Activated B cell treated with CpG ODN at 0.5 μM for 24 hours (primary cell): ENCODE measurements at regions not wholly inside any gene's neighbourhood (a gene's known extent, or its start where the extent isn't known, plus 50 kb on each side); places are given as distances from the start of the nearest gene placed in this dataset.

Experiments
- ATAC-seq: fragments of 200-7000 bp; cut with Tn5 transposase; one replicate; pipeline ENCODE4 v1.10.0; 2021; ENCODE audit warnings: low read depth, mild to moderate bottlenecking, moderate library complexity
- CTCF ChIA-PET: fragments of 350-600 bp; sonication (Branson Sonifier 250); formaldehyde crosslinking; loops from one replicate; lab custom pipeline; 2021; ENCODE audit warnings: antibody characterized with exemption; lab: Charles Lee
- POLR2A ChIA-PET: fragments of 350-600 bp; sonication (Branson Sonifier 250); formaldehyde crosslinking; loops from one replicate; lab custom pipeline; 2021; ENCODE audit warnings: antibody characterized with exemption; lab: Charles Lee
- DNase-seq: peaks from one replicate; pipeline ENCODE4 v3.0.0; 2022
- H3K27ac Mint-ChIP-seq: one replicate; pipeline ENCODE4 v1.8.0; 2020; ENCODE audit warnings: mixed read lengths
- H3K27me3 Mint-ChIP-seq: one replicate; pipeline ENCODE4 v1.8.0; 2021; ENCODE audit warnings: mixed read lengths
- H3K36me3 Mint-ChIP-seq: one replicate; pipeline ENCODE4 v1.8.0; 2021; ENCODE audit warnings: low read depth, mixed read lengths
- H3K4me1 Mint-ChIP-seq: one replicate; pipeline ENCODE4 v1.8.0; 2021; ENCODE audit warnings: mixed read lengths
- H3K4me3 Mint-ChIP-seq: one replicate; pipeline ENCODE4 v1.8.0; 2020; ENCODE audit warnings: mild to moderate bottlenecking, mixed read lengths
- H3K9me3 Mint-ChIP-seq: one replicate; pipeline ENCODE4 v1.8.0; 2020; ENCODE audit warnings: mixed read lengths
- intact Hi-C: fragments of 100-400 bp; cut with micrococcal nuclease; formaldehyde crosslinking; loops from one replicate; pipeline ENCODE4 v1.15.1; 2024
- TF ChIP-seq, protein P1 (sequence below): fragments of 200-600 bp; IDR thresholded peaks from one replicate; pipeline ENCODE4 v1.8.0; 2022; ENCODE audit warnings: antibody characterized with exemption, mild to moderate bottlenecking

DNA sequence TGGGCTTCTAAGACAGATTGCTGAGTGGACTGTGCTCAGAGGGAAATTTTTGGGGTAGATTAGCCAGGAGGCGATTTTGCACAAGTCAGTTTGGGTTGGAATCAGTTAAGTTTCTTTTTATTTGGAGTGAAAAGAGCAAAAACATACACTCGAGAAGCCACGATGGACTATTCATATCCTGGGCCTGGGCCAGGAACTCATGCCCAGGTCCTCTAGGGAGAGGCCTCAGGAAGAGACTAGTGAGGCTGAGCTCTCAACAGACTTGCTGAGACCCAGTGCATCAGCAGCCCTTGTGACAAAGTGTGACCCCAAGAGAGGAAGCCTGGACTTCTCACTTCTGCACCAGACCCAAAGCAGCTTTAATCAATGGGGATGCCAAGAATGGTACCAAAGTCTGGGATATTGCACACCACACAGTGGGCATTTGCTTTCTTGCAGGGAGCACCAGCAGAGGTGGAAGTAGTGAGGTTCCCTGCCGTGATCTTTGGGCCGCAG is 61.6 kb upstream of the MAFB start:
- CTCF ChIA-PET, result no interaction called here
- H3K27me3 Mint-ChIP-seq, result peaks cover 14% of the 10 kb centered on the region
- no peaks in the 10 kb centered on the region for H3K36me3 Mint-ChIP-seq
- no peak overlapping the region for H3K27ac Mint-ChIP-seq
- POLR2A ChIA-PET, result no interaction called here
- no peaks in the 10 kb centered on the region for H3K4me1 Mint-ChIP-seq
- DNase-seq, result no peak
- H3K9me3 Mint-ChIP-seq, result no peaks in the 10 kb centered on the region
- H3K4me3 Mint-ChIP-seq, result no peak overlapping the region
- TF ChIP-seq, protein P1, sequence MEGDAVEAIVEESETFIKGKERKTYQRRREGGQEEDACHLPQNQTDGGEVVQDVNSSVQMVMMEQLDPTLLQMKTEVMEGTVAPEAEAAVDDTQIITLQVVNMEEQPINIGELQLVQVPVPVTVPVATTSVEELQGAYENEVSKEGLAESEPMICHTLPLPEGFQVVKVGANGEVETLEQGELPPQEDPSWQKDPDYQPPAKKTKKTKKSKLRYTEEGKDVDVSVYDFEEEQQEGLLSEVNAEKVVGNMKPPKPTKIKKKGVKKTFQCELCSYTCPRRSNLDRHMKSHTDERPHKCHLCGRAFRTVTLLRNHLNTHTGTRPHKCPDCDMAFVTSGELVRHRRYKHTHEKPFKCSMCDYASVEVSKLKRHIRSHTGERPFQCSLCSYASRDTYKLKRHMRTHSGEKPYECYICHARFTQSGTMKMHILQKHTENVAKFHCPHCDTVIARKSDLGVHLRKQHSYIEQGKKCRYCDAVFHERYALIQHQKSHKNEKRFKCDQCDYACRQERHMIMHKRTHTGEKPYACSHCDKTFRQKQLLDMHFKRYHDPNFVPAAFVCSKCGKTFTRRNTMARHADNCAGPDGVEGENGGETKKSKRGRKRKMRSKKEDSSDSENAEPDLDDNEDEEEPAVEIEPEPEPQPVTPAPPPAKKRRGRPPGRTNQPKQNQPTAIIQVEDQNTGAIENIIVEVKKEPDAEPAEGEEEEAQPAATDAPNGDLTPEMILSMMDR, result no peak
- intact Hi-C loops, result no loop called here
- ATAC-seq, result no peak

DNA sequence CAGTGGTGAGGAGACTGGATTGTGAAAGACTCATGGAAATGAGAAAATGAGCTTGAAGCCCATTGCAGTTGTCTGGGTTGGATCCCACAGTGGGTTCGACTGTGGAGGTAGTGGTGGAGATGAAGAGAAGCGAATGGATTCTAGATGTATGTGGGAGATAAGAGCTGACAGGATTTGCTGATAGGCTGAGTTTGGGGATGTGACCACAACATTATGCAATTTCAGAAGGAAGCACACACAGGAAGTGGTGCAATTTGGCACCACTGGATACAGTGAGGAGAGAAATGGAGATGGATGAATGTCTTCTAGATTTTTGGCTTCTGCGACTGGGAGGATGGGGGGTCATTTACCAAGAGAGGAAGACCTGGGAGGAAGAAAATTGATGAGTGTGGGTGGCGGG is 64.4 kb upstream of the MAFB start:
- H3K4me1 Mint-ChIP-seq, result no peaks in the 10 kb centered on the region
- no peak overlapping the region for H3K27ac Mint-ChIP-seq
- H3K27me3 Mint-ChIP-seq, result peaks cover 6% of the 10 kb centered on the region
- intact Hi-C loops, result no loop called here
- no peak for ATAC-seq
- ChIA-PET CTCF (no interaction called here), POLR2A (no interaction called here)
- H3K36me3 Mint-ChIP-seq, result no peaks in the 10 kb centered on the region
- no peak overlapping the region for H3K4me3 Mint-ChIP-seq
- DNase-seq, result no peak
- TF ChIP-seq, protein P1, result no peak
- H3K9me3 Mint-ChIP-seq, result no peaks in the 10 kb centered on the region

DNA sequence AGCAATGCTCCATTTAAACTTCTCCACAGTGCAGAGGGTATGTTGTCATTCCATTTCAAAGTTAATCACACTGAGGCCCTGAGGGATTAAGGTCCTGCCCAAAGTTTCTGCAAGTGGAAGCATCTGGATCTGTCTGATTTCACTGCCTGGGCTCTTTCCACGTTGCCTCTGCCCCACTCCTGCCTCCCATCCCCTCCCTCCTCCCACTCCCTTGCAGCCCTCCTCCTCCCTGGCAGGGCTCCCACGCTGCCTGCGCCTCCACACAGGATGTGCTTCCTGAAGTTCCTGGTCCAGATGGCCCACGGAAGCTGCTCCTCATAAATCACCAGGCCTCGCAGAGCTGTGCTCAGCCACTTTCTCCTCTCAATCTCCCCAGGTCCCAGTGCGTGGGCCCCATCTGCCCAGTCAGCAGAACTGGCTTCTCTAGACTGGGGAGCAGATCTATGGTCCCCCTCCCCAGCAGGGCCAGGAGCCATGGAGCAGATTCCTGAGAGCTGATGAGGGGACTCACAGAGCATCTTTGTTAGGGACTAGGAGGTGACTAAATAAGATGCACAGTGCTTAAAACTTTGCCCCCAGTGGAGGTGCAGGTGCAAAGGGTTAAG is 65.4 kb upstream of the MAFB start:
- intact Hi-C loops, result no loop called here
- TF ChIP-seq, protein P1, result no peak

DNA sequence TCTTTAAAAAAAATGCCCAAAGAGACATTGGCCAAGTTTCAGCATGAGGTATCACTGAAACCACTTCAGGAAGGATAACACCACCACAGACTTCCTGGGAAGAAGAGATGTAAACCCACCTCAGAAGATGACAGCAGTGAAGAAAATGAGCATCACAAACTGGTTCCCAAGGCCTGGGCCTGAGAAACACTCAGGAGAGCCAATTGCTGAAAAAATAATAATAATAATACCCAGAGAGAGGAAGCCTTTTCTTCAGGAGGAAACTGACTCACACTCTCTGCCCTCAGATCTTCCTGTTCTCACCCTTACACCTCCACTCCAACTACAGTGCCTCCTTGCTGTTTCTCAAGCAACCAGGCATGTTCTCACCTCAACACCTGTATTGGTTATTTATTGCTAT is 68.1 kb upstream of the MAFB start:
- Mint-ChIP-seq H3K36me3 (no peaks in the 10 kb centered on the region), H3K27me3 (peaks cover 4% of the 10 kb centered on the region), H3K9me3 (no peaks in the 10 kb centered on the region), H3K4me1 (no peaks in the 10 kb centered on the region), H3K27ac (no peak overlapping the region), H3K4me3 (no peak overlapping the region)
- ChIA-PET CTCF (no interaction called here), POLR2A (no interaction called here)
- DNase-seq, result no peak
- intact Hi-C loops, result no loop called here
- ATAC-seq, result no peak
- TF ChIP-seq, protein P1, result no peak

More for the DNA sequence above, 65.4 kb upstream of the MAFB start:
- CTCF ChIA-PET, result no interaction called here
- DNase-seq (no peak), ATAC-seq (no peak)
- POLR2A ChIA-PET, result no interaction called here
- H3K4me3 Mint-ChIP-seq, result no peak overlapping the region
- peaks cover 4% of the 10 kb centered on the region for H3K27me3 Mint-ChIP-seq
- no peaks in the 10 kb centered on the region for H3K36me3 Mint-ChIP-seq
- no peaks in the 10 kb centered on the region for H3K9me3 Mint-ChIP-seq
- no peak overlapping the region for H3K27ac Mint-ChIP-seq
- no peaks in the 10 kb centered on the region for H3K4me1 Mint-ChIP-seq

DNA sequence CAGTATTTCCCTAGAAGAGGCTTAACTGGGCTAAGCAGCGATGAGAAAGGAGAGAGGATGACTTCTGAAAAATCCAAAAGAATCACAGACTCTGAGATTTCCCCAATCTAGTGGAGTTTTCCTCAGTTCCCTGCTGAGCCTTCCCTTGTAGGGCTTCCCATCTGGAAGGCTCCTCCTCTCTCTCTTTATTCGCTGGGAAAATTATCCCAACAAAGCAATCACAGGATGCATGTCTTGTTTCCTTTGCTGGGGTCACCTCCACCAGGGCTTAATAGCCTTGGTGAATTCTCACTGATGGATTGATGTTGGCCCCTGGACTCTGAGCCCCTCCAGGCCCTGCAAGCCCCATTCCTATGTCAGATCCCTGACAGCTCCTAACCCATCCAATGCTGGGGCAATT is 69.8 kb upstream of the MAFB start:
- ATAC-seq, result no peak
- no peaks in the 10 kb centered on the region for H3K36me3 Mint-ChIP-seq
- TF ChIP-seq, protein P1, result no peak
- no peak overlapping the region for H3K4me3 Mint-ChIP-seq
- H3K4me1 Mint-ChIP-seq, result no peaks in the 10 kb centered on the region
- no peak for DNase-seq
- H3K9me3 Mint-ChIP-seq, result no peaks in the 10 kb centered on the region
- ChIA-PET POLR2A (no interaction called here), CTCF (no interaction called here)
- intact Hi-C loops, result no loop called here
- no peak overlapping the region for H3K27ac Mint-ChIP-seq
- no peaks in the 10 kb centered on the region for H3K27me3 Mint-ChIP-seq
